IMR-90 (cell line): ENCODE measurements at regions not wholly inside any gene's neighbourhood (a gene's known extent, or its start where the extent isn't known, plus 50 kb on each side); places are given as distances from the start of the nearest gene placed in this dataset.

ENCODE experiments used
- BHLHE40 ChIP-seq: fragments of 150-350 bp; IDR thresholded peaks from 2 replicates; pipeline ENCODE4 v1.6.1; 2016; ENCODE audit warnings: mild to moderate bottlenecking, low read depth, low read length
- CEBPB ChIP-seq: IDR thresholded peaks from 2 replicates; pipeline ENCODE4 v1.6.1; 2012; ENCODE audit warnings: low read depth, low read length, improper control_type of control experiment
- CHD1 ChIP-seq: IDR thresholded peaks from 2 replicates; pipeline ENCODE4 v1.6.1; 2012; ENCODE audit warnings: low read depth, low read length, improper control_type of control experiment
- CTCF ChIP-seq: conservative IDR thresholded peaks from 2 replicates; pipeline ENCODE4 v1.5.1; 2012; ENCODE audit warnings: mild to moderate bottlenecking, low read depth, low read length, improper control_type of control experiment
- ELK1 ChIP-seq: fragments of 150-350 bp; IDR thresholded peaks from 2 replicates; pipeline ENCODE4 v1.6.1; 2016; ENCODE audit warnings: low read depth, mild to moderate bottlenecking, low read length, moderate library complexity, borderline replicate concordance
- FOS ChIP-seq: fragments of 150-350 bp; IDR thresholded peaks from 2 replicates; pipeline ENCODE4 v1.6.1; 2016; ENCODE audit warnings: low read depth, low read length
- MAFK ChIP-seq: IDR thresholded peaks from 2 replicates; pipeline ENCODE4 v1.6.1; 2012; ENCODE audit warnings: low read depth, low read length, improper control_type of control experiment
- MAZ ChIP-seq: IDR thresholded peaks from 2 replicates; pipeline ENCODE4 v1.6.1; 2012; ENCODE audit warnings: low read depth, mild to moderate bottlenecking, low read length, improper control_type of control experiment, moderate library complexity, borderline replicate concordance
- MXI1 ChIP-seq: IDR thresholded peaks from 2 replicates; pipeline ENCODE4 v1.6.1; 2012; ENCODE audit warnings: low read depth, mild to moderate bottlenecking, low read length, moderate library complexity, borderline replicate concordance
- POLR2A ChIP-seq: IDR thresholded peaks from 2 replicates; pipeline ENCODE4 v1.6.1; 2012; ENCODE audit warnings: mild to moderate bottlenecking, low read depth, low read length
- RAD21 ChIP-seq: IDR thresholded peaks from 2 replicates; pipeline ENCODE4 v1.6.1; 2012; ENCODE audit warnings: low read length, improper control_type of control experiment
- RFX5 ChIP-seq: IDR thresholded peaks from 2 replicates; pipeline ENCODE4 v1.8.0; 2012; ENCODE audit warnings: low read depth, mild to moderate bottlenecking, low read length, moderate library complexity
- TF ChIP-seq, protein P1 (sequence below): fragments of 150-350 bp; IDR thresholded peaks from 2 replicates; pipeline ENCODE4 v1.6.1; 2017; ENCODE audit warnings: mild to moderate bottlenecking, antibody characterized with exemption, low read length, low read depth

GRCh38 chr1:182203191-182203875 is 141.8 kb upstream of the ZNF648 start:
- TF ChIP-seq POLR2A, result no peak
- TF ChIP-seq RFX5, result no peak
- TF ChIP-seq CTCF, result no peak
- TF ChIP-seq BHLHE40, result no peak
- no peak for TF ChIP-seq CEBPB
- no peak for TF ChIP-seq MAFK
- no peak for TF ChIP-seq RAD21
- TF ChIP-seq MXI1, result no peak
- TF ChIP-seq, protein P1, sequence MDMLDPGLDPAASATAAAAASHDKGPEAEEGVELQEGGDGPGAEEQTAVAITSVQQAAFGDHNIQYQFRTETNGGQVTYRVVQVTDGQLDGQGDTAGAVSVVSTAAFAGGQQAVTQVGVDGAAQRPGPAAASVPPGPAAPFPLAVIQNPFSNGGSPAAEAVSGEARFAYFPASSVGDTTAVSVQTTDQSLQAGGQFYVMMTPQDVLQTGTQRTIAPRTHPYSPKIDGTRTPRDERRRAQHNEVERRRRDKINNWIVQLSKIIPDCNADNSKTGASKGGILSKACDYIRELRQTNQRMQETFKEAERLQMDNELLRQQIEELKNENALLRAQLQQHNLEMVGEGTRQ, result no peak
- TF ChIP-seq CHD1, result no peak
- TF ChIP-seq FOS, result no peak
- no peak for TF ChIP-seq ELK1
- no peak for TF ChIP-seq MAZ
